Small intestine (tissue), 7 donors: ENCODE measurements at regions not wholly inside any gene's neighbourhood (a gene's known extent, or its start where the extent isn't known, plus 50 kb on each side); places are given as distances from the start of the nearest gene placed in this dataset.

Source experiments
- DNase-seq, 2 donors: peaks; one replicate each; pipeline versions ENCODE4 v3.0.0 to v3.0.0-alpha.2; 2013
- FAIRE-seq: peaks from 2 replicates; lab custom pipeline; 2012; peaks lifted over from hg19 to GRCh38; lab: Jason Lieb, UNC
- H3K27ac ChIP-seq, 3 donors: one replicate each; pipeline ENCODE4 v1.5.1; 2013; ENCODE audit warnings: low read length in 2 of 3, mild to moderate bottlenecking in 2 of 3, control low read depth in 1 of 3, inconsistent platforms in 1 of 3, low read depth in 1 of 3, moderate library complexity in 1 of 3
- H3K27me3 ChIP-seq, 3 donors: one replicate each; pipeline ENCODE4 v1.6.1; 2013; ENCODE audit warnings: low read length in 3 of 3, inconsistent platforms in 1 of 3; ENCODE audit not compliant: control insufficient read depth in 3 of 3, insufficient read depth in 3 of 3
- H3K36me3 ChIP-seq, 3 donors: one replicate each; pipeline ENCODE4 v1.6.1; 2013; ENCODE audit warnings: low read length in 3 of 3, inconsistent platforms in 1 of 3, low read depth in 1 of 3, mild to moderate bottlenecking in 1 of 3, moderate library complexity in 1 of 3; ENCODE audit not compliant: control insufficient read depth in 3 of 3, insufficient read depth in 2 of 3
- H3K4me1 ChIP-seq, 3 donors: one replicate each; pipeline ENCODE4 v1.6.1; 2013; ENCODE audit warnings: low read length in 2 of 3, inconsistent platforms in 1 of 3, low read depth in 1 of 3, mild to moderate bottlenecking in 1 of 3, moderate library complexity in 1 of 3; ENCODE audit not compliant: control insufficient read depth in 3 of 3, insufficient read depth in 2 of 3
- H3K4me3 ChIP-seq, 3 donors: one replicate each; pipeline ENCODE4 v1.5.1; 2013; ENCODE audit warnings: low read length in 3 of 3, control low read depth in 1 of 3, inconsistent platforms in 1 of 3, low read depth in 1 of 3, mild to moderate bottlenecking in 1 of 3, moderate library complexity in 1 of 3
- H3K9me3 ChIP-seq, 2 donors: one replicate each; pipeline ENCODE4 v1.6.1; 2013; ENCODE audit warnings: low read depth in 1 of 2, low read length in 1 of 2; ENCODE audit not compliant: control insufficient read depth in 2 of 2, insufficient read depth in 1 of 2
- WGBS, 3 donors: extraction: QIAGEN DNeasy Blood & Tissue Kit; methylation state at CpG; one replicate each; pipeline ENCODE4 v1.1.7; 2013; 5-methylcytosine and 5-hydroxymethylcytosine counted together
- donor health status: healthy with polysubstance abuse.
- donor health status: control.
- donor health status: control.
- donor health status: Bipolar disorder and iron deficiency.
- donor health status: healthy.

DNA sequence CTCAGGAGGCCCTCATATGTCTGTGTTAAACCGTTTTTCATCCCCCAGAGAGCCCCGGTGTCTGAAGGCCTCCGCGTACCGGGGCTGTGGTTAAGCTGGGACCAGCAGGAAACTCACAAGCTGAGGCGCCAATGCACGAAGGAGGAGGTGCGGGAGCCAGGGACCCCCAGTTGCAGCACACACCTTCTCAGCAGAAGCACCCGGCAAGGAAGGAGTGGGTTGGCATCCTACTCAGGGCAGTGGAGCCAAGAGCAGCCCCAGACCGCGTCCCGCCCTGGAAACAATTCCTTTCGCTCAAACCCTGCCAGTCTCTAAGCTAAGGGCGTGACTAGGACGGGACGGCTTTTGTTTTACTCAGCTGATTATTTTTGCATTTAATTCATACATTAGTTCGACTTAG lies 726.9 kb downstream of the BRD1 start:
- Histone ChIP-seq H3K4me3 (no peak overlapping the region), H3K27me3 (no peaks in the 10 kb centered on the region), H3K9me3 (no peaks in the 10 kb centered on the region), H3K27ac (no peak overlapping the region), H3K4me1 (no peaks in the 10 kb centered on the region), H3K36me3 (no peaks in the 10 kb centered on the region)
- 72 to 75% (median 74%) methylated on average over 17 of the region's 17 CpGs for WGBS, 3 donors
- DNase-seq, result no peak
- FAIRE-seq, result no peak

DNA sequence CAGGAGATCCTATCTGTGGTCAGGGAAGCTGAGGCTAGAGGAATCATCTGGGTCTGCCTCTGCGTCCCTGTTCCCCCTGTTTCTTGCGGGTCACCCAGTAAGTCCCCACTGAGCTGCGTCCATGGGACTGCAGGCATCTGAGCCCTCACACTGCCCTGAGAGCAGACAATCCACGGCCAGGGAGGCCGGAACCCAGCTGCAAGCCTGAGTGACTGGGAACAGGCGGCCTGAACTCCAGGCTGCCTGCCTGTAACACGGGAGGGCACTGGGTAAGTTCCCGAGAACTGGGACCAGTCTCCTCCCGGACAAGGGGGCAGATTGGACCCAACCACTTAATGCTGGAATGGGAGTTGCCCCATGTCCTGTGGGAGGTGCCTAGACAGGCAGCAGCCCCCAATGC lies 727.4 kb downstream of the BRD1 start:
- DNase-seq (no peak), FAIRE-seq (no peak)
- no peaks in the 10 kb centered on the region for H3K27me3 ChIP-seq
- no peaks in the 10 kb centered on the region for H3K4me1 ChIP-seq
- no peak overlapping the region for H3K27ac ChIP-seq
- H3K36me3 ChIP-seq, result no peaks in the 10 kb centered on the region
- no peak overlapping the region for H3K4me3 ChIP-seq
- no peaks in the 10 kb centered on the region for H3K9me3 ChIP-seq
- 65 to 70% (median 68%) methylated on average over 8 to 9 of the region's 9 CpGs for WGBS, 3 donors

DNA sequence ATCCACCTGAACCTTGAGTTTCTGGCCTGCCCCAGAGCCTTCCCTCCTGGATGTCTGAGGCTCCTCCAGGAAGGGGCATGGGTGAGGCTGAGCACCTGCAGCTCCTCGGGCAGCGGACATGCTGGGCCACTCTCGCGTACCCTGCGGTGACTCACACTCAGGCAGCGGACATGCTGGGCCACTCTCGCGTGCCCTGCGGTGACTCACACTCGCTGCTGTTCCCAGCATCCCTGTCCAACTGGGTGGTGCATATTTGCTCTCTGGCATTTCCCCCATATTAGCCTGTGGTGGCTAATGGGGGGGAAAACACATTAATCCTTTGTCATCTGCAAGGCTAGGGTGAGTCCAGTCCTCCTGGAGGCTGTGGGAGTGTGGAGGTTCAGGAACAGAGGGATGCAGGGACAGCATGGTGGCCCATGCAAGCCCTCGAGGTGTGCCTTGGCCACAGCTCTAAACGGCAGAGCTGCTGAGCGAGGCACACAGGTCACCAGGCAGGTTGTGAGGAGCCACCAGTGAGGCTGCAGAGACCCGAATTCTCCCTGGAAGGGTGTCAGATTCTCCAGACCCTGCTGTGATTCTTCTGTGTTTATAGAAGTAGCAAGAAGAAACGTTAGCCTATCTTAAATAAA lies 728.1 kb downstream of the BRD1 start:
- 47 to 70% (median 48%) methylated on average over 15 of the region's 15 CpGs for WGBS, 3 donors

DNA sequence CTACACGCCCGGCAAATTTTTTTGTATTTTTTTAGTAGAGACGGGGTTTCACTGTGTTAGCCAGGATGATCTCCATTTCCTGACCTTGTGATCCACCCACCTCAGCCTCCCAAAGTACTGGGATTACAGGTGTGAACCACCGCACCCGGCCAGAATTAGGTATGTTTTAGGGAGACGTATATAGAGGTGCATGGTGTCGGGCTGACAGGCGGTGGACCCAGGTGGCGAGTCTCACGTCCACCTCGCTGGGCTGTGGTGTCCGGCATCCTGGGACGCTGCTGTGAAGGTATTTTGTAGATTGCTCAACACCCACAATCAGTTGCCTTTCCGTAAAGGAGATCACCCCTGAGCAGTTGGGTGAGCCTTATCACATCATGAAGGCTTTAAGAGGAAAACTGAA lies 728.6 kb downstream of the BRD1 start:
- Histone ChIP-seq H3K36me3 (no peaks in the 10 kb centered on the region), H3K27me3 (no peaks in the 10 kb centered on the region), H3K4me1 (no peaks in the 10 kb centered on the region), H3K9me3 (no peaks in the 10 kb centered on the region), H3K4me3 (no peak overlapping the region), H3K27ac (no peak overlapping the region)
- FAIRE-seq (no peak), DNase-seq (no peak)
- WGBS, 3 donors, result 88 to 90% (median 89%) methylated on average over 14 of the region's 14 CpGs

More for the DNA sequence above, 728.1 kb downstream of the BRD1 start:
- Histone ChIP-seq H3K4me1 (no peaks in the 10 kb centered on the region), H3K27ac (no peak overlapping the region), H3K27me3 (no peaks in the 10 kb centered on the region), H3K36me3 (no peaks in the 10 kb centered on the region), H3K9me3 (no peaks in the 10 kb centered on the region), H3K4me3 (no peak overlapping the region)
- no peak for DNase-seq
- no peak for FAIRE-seq

DNA sequence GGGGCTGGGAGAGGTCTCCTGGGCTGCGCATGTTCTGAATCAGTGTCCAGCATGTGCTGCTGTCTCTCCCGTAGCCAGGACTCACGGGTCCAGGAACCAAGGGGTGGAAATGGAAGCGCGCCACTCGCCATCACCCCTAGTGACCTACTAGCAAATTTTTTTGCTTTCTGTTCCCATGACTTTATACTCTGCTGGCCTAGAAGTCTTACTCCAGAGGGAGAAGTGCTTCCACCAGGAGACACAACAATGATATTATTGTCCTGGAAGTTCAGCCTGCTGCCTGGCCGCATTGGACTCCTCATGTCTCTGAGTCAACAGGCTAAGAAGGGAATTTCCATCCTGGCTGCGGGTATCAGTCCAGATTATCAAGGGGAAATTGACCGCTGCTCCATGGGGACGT lies 729.7 kb downstream of the BRD1 start:
- no peaks in the 10 kb centered on the region for H3K36me3 ChIP-seq
- H3K9me3 ChIP-seq, result no peaks in the 10 kb centered on the region
- no peaks in the 10 kb centered on the region for H3K4me1 ChIP-seq
- H3K4me3 ChIP-seq, result no peak overlapping the region
- WGBS, 3 donors, result 76 to 83% (median 83%) methylated on average over 10 of the region's 10 CpGs
- FAIRE-seq (no peak), DNase-seq (no peak)
- H3K27ac ChIP-seq, result no peak overlapping the region
- no peaks in the 10 kb centered on the region for H3K27me3 ChIP-seq

DNA sequence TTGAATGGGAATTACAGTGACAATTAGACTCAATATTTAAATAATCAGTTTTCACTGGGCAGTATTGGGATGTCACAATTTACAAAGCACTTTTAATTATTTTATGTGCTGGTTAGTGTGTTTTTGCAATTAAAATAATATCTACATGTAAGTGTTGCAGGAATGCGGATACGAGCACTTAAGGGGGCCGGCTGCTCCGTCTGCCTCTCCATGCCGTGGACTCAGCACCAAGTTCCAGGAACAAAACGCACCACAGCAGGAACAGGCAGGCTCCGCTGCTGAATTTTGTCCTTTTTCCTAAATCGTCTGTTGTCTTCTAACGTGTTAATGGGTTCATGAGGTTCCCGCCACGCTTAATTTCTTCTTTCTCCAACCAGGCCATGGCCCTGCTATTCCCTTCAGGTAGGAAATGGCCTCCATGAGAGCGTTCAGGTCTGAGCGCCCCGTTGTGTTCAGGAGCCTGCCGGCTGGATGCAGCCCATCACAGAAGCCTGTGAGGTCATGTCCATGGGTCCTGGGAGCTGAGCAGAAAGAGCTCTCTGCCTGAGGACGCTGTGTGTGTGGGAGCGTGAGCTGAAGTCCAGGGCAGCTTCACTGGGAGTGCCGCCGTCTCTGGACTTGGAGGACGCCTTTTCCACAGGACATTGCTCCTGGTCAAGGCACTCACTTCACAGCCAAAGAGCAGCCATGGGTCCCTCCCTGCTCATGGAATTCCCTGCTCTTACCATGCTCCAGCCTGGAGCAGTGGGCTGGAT lies 730.3 kb downstream of the BRD1 start:
- H3K4me1 ChIP-seq, result no peaks in the 10 kb centered on the region
- no peaks in the 10 kb centered on the region for H3K9me3 ChIP-seq
- DNase-seq (no peak), FAIRE-seq (no peak)
- H3K27me3 ChIP-seq, result no peaks in the 10 kb centered on the region
- no peaks in the 10 kb centered on the region for H3K36me3 ChIP-seq
- WGBS, 3 donors, result 80 to 90% (median 87%) methylated on average over 20 of the region's 20 CpGs
- H3K27ac ChIP-seq, result no peak overlapping the region
- no peak overlapping the region for H3K4me3 ChIP-seq

DNA sequence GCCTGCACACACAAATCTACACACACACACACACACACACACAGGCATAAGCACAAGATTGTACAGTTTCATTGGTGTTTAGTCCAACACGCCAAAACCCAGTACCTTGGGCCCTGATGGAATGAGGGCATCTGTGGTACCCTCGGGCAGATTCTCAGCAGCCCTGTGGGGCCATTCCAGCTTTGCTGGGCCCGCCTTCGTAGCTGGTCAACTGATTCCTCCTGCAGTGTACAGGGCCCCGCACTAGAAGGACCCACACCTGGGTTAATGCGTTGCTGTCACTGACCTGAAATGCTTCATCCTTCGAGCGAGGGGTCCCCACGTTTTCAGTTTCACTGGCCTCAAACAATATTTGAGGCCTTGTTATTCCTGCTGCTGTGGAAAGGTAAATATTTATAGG lies 731.2 kb downstream of the BRD1 start:
- Histone ChIP-seq H3K4me3 (no peak overlapping the region), H3K4me1 (no peaks in the 10 kb centered on the region), H3K27me3 (no peaks in the 10 kb centered on the region), H3K36me3 (no peaks in the 10 kb centered on the region), H3K9me3 (no peaks in the 10 kb centered on the region), H3K27ac (no peak overlapping the region)
- DNase-seq (no peak), FAIRE-seq (no peak)
- WGBS, 3 donors, result 85 to 90% (median 86%) methylated on average over 9 of the region's 9 CpGs

DNA sequence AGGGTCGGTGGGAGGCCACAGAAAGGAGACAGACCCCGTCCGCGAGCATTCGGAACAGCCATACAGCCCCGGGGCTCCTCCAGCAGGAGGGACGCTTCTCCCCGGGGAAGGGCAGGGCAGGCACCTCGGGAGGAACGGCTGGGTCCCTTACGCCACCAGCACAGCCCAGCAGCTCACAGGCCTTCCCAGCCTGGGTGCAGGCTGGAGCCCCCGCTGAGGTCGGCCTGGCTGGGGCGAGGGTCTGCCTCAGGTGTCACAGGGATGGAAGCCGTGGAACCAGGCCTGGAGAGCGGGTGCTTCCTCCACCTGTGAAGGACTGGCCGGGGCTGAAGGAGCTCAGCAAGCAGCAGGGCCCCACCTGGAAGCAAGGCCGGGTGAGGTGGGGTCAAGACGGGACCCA lies 732.3 kb downstream of the BRD1 start:
- no peaks in the 10 kb centered on the region for H3K27me3 ChIP-seq
- H3K27ac ChIP-seq, result no peak overlapping the region
- H3K36me3 ChIP-seq, result no peaks in the 10 kb centered on the region
- 84 to 86% (median 85%) methylated on average over 16 to 19 of the region's 19 CpGs for WGBS, 3 donors
- no peak overlapping the region for H3K4me3 ChIP-seq
- DNase-seq (no peak), FAIRE-seq (no peak)
- H3K4me1 ChIP-seq, result no peaks in the 10 kb centered on the region
- no peaks in the 10 kb centered on the region for H3K9me3 ChIP-seq
